HFFc6 (cell line): ENCODE measurements at regions not wholly inside any gene's neighbourhood (a gene's known extent, or its start where the extent isn't known, plus 50 kb on each side); places are given as distances from the start of the nearest gene placed in this dataset.

Experiments used
- DNase-seq: peaks from one replicate; pipeline ENCODE4 v3.0.0-alpha.2; 2018
- H3K27ac Mint-ChIP-seq: 2 replicates; pipeline ENCODE4 v1.8.0; 2020; ENCODE audit warnings: mild to moderate bottlenecking, mixed read lengths
- H3K27me3 Mint-ChIP-seq: 2 replicates; pipeline ENCODE4 v1.8.0; 2021; ENCODE audit warnings: mild to moderate bottlenecking, moderate library complexity, mixed read lengths; ENCODE audit not compliant: insufficient read depth
- H3K36me3 Mint-ChIP-seq: 2 replicates; pipeline ENCODE4 v1.8.0; 2021; ENCODE audit warnings: low read depth, mixed read lengths
- H3K4me1 Mint-ChIP-seq: 2 replicates; pipeline ENCODE4 v1.8.0; 2020; ENCODE audit warnings: low read depth, mixed read lengths
- H3K4me3 Mint-ChIP-seq: 2 replicates; pipeline ENCODE4 v1.8.0; 2020; ENCODE audit warnings: mild to moderate bottlenecking, moderate library complexity, mixed read lengths
- H3K9me3 Mint-ChIP-seq: 2 replicates; pipeline ENCODE4 v1.8.0; 2020; ENCODE audit warnings: mild to moderate bottlenecking, mixed read lengths
- CTCF ChIP-seq: fragments of 200-600 bp; sonication (generic); IDR thresholded peaks from 2 replicates; pipeline ENCODE4 v1.5.0; 2021; ENCODE audit warnings: antibody characterized with exemption, mild to moderate bottlenecking

DNA sequence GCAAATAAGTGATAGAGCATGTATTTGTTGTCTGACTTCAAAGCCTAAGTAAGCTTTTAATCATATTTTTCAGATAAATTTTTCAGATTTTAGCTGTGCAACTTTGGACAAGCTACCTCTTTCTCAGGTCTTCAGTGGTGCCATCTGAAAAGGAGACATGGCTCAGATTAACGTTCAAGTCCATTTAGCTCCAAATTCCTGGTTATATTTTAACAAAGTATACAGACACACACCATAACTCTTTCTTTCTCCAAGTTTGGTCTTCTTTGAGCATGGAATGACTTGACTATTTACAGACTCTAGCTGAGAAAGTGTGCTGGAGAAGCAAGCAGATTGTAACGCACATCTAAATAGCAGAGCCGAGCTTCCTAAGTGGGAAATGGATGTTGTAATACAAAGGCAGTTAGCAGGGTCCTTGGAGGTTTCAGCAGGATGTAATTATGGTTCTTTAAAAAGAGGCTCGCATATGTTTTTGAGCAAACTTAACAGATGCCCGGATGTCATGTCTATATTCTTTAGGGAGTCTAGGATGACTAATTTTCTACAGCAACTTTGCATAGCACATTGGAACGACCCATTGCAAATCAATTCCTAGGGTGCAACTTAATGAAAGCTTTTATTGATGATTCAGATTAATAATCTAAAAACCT, 128.1 kb upstream of the E2F8 start:
- Mint-ChIP-seq H3K4me3 (no peak overlapping the region; the same call in 1 of the 2 replicates), H3K27ac (peak overlapping the region; percentile 74), H3K36me3 (no peaks in the 10 kb centered on the region), H3K27me3 (no peaks in the 10 kb centered on the region; the same call in 1 of the 2 replicates), H3K4me1 (peaks cover 80% of the 10 kb centered on the region), H3K9me3 (no peaks in the 10 kb centered on the region)
- DNase-seq = peak; percentile 25
- TF ChIP-seq CTCF = no peak

DNA sequence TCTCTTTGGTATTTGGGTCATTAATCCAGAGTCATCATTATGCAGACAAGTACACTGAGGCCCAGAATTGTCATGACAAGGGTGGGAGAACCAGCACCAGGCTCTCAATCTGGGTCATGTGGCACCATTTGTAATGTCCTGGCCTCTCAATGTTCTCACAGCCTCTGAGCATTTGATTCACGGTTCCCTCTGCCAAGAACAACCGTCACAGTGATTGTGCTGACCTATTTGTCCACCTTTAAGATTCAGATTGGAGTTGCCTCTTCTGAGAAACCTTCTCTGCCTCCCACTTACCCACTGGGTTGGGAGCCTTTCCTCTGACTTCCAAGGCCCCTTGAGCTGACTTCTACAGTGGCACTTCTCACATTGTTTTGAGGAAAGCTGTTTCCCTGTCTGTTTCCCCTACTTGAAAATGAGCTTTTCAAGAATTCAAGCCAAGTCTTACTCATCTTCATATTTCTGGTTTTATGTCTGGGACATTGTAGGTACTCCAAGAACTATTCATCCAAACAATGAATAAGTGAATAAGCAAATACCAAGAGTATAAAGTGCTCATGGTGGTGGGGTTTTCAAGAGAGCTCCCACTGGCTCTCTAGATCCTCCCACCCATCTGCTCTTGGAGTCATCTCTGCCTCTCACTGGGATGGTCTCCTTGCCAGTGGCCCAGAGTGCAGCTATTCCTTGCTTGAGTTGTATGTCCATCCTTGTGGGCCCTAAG, 126.4 kb upstream of the E2F8 start:
- TF ChIP-seq CTCF = no peak
- Mint-ChIP-seq H3K4me3 (peak overlapping the region; percentile 28; the same call in 1 of the 2 replicates), H3K36me3 (no peaks in the 10 kb centered on the region), H3K27ac (peak overlapping the region; percentile 84), H3K27me3 (no peaks in the 10 kb centered on the region), H3K9me3 (no peaks in the 10 kb centered on the region), H3K4me1 (peaks cover 67% of the 10 kb centered on the region)
- peak; percentile 55 for DNase-seq

DNA sequence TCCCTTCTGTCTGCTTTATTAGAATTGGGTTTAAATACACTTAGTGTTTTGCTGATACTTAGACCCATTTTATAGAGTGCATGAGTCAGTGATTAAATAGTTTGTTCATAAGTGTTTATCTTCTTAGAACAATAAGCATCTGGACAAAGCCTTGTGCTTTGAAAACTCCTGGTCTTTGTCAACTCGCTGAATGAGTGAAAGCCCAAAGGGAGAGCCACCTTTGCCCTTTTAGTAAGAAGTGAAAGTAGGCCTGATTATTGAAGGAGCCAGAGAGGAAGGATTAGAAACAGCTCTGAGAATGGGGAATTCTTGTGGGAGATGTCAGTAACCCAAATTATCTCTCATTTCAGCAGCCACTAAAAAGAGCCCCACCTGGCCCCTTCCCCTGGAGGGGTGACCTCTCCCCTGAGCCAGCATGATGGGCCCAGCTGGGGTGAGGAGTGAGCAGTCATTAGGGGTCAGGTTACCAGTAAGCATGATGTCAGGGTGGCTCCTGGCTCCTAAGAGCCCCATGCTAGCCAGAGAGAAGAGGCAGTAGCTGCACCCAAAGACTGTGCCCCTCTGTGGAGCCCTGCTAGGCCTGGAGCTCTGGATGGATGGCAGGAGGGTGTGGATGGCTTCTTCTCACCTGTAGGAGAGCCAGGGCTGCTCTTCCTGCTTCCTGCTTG, 125.1 kb upstream of the E2F8 start:
- Mint-ChIP-seq H3K27me3 (peaks cover 3% of the 10 kb centered on the region), H3K4me3 (no peak overlapping the region), H3K9me3 (no peaks in the 10 kb centered on the region), H3K36me3 (no peaks in the 10 kb centered on the region), H3K4me1 (peaks cover 60% of the 10 kb centered on the region), H3K27ac (peak overlapping the region; percentile 32)
- DNase-seq = no peak
- no peak for TF ChIP-seq CTCF

DNA sequence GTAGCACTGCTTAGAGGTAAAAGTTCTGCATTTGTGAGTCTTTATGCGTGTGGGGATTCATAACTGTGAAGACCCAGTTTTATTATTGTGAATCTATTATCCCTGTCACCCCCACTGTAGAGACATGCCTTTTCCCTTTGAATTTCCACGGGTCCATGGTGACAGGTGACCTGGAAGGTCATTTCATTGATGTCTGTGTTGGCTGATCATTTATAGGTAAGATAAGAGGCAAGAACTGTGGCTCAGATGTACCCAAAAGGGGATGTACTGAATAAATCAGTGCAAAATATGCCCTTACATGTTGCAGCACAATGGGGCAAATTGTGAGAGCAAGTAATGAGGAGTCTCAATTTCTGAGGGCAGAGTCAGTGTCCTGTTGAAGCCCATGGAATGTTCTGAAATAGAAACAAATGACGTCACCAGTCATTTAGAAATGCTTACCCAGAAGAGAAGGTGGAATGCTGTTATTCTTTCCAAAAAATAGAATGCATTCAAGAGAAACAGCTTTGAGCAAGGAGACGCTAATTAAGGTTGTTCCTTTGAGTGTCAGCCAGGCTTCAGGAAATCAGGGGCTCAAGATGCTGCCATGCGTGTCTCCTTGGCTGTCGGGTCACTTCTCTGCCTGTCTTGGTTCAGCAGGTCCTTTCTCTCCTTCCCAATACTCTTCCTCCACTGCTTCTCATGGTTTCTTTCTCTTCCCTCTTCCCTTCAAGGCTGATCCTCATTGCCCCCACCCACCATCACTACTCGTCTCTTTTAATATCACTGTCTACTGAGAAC, 118.7 kb upstream of the E2F8 start:
- Mint-ChIP-seq H3K27me3 (peaks cover 19% of the 10 kb centered on the region), H3K36me3 (no peaks in the 10 kb centered on the region), H3K27ac (no peak overlapping the region), H3K4me3 (no peak overlapping the region), H3K4me1 (no peaks in the 10 kb centered on the region; the same call in 1 of the 2 replicates), H3K9me3 (no peaks in the 10 kb centered on the region)
- TF ChIP-seq CTCF = no peak
- peak; percentile 46 for DNase-seq

GRCh38 chr11:19357943-19358342, 117.2 kb upstream of the E2F8 start:
- peaks cover 24% of the 10 kb centered on the region for H3K27me3 Mint-ChIP-seq
- H3K27ac Mint-ChIP-seq = no peak overlapping the region
- H3K36me3 Mint-ChIP-seq = no peaks in the 10 kb centered on the region
- no peaks in the 10 kb centered on the region for H3K9me3 Mint-ChIP-seq
- no peak overlapping the region for H3K4me3 Mint-ChIP-seq
- H3K4me1 Mint-ChIP-seq = no peaks in the 10 kb centered on the region; the same call in 1 of the 2 replicates
- no peak for TF ChIP-seq CTCF
- no peak for DNase-seq
